Mesenteric fat pad (tissue), 1 donor: ENCODE measurements at regions not wholly inside any gene's neighbourhood (a gene's known extent, or its start where the extent isn't known, plus 50 kb on each side); places are given as distances from the start of the nearest gene placed in this dataset.
"Not testable (repeated sequence)": the region's sequence is repeated elsewhere in the genome, so short reads cannot be mapped to it uniquely, and the experiment has no call there.

Experiments used
- DNase-seq: peaks from one replicate; pipeline ENCODE4 v3.0.0-alpha.2; 2020; ENCODE audit warnings: low spot score
- donor health status: DM: yes; HTN: yes; CAD: no.

DNA sequence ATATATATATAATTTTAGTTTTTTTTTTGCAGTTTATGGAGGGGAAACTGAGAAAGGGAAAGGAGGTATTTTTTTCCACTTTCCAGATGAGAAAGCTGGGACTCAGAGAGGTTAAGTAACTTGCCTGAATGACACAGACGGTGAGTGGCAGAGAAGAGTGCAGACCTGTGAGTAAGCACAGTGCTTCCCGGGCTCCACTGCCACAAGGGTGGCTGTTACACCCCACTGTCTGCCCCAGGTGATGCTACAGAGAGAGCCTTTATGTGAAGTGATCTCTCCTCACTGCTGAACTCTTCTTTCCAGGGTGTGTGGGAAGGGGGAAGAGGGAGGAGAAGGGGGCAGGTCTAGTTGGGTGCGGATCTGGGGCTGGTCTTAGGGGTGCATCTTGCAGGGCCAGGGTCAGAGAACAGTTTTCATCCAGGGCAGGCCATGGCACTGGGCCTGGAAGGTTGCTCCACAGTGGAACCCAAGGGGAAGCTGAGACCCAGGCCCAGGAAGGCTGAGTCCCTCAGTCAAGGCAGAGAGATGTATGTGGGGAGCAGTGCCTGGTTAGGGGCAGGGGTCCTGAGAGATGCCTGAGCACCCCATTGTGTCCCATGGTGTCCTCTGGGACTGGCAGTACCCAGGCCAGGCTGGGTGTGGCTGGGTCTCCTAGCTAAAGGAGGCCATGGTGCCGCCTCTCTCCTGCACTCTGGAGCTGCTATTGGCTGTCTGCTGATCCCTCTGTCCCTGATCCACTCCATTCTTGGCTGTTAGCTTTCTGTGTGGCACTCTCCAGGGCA is 357.5 kb downstream of the PTPRU start:
- DNase-seq: peak; percentile 62

DNA sequence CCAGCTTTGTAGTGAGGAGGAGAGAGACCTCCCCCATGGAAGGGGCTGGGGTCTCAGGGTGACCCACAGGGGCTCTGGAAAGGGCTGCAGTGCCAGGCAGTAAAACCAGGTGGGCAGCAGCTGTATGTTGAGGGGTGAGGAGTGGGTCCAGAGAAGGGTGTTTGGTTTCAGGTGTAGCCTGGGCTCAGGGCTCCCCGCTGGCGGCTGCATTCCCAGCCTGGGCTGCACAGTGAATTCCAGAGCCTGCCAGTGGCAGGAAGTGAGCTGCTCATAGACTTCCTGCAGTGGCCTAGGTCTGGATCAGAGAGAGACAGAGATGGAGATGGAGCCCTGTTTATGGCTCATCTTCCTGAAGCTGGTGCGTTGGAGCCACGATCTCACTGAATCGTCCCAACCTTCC is 356.4 kb downstream of the PTPRU start:
- DNase-seq: peak; percentile 69

DNA sequence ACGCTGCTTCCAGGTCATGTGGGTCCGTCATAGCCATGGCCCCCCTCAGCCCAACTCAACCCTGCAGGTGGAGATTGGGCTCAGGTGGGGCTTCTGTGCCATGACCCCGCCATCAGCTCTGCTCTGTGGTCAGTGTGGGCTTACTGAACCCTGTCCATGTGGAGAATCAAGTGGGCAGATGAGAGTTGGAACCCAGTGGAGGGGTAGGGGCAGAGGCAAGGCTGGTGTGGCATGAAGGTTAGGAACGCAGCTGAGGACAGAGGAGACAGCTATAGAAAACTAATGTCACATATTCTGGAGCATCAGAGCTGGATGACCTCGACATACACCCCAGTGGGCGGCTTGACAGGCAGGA is 355.9 kb downstream of the PTPRU start:
- DNase-seq: peak; percentile 68

DNA sequence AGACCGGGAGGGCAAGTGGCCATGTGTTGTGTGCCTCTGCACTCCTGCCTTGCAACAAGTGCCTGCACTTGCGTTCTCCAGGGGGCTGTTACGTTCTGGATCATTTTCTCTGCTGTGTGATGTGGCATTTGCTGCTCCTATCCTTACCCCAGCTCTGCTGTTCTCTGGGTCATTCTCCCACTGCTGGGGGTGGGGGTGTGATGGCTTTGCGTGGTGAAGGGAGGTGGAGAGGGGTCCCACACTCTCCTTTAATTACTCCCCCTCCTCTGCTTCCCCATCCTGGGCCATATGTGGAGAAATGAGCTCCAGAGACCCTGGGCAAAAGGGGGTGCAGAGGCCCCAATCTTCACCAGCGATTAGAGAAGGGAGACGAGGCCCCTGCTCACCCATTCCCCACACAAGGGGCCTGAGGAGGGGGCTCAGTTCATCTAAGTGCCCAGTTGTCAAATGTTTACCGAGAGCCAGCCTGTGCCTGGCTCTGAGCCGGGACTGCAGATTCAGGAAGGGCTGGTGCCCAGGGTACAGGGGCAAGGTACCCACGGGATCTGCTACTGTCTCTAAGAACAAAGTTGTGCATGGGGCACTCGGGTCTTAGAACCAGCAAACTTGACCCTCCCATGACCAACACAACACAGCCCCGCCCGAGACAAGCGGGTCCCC is 355.4 kb downstream of the PTPRU start:
- peak; percentile 16 for DNase-seq

DNA sequence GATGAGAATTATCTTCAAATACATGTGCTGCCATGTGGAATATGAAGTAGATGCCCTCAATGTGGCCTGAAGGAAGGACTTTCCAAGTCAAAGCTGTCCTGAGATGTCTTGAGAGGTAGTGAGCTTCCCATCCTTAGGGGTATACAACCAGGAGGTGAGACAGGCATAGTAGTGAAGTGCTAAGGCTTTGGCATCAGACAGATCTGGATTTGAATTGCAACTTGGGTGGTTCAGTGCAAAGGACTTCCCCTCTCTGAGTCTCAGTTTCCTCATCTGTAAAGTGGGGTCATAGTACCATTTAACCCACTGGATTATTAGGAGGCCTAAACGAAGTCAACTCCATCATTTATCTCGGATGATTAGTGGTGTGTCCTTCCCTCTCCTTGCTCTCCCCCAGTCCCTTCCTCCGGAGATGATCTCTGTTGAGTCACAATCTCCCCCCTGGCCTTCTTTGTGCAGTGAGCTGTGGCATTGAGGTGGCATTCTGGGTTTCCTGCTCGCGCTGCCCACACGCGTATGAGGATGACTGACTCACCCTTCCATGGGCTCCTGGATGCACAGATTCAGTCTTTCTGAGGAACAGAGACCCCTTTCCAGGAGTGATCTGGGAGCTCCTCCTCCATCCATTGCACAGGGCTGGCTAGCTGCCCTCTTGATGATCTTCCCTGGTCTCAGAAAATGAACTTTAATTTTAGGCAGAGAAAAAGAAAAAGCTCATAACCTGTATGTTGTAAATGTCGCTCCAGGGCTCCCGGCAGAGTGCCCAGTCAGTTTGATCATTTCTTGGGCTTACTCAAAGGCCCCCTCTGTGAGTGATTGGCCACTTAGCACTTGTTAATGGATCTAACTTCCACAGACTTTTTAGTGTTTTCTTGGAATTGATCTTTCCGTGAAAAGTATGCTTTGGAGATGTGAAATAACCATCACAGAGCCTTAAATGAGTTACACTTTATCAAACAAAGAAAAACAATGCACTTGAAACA is 354.6 kb downstream of the PTPRU start:
- DNase-seq: peak; percentile 57

DNA sequence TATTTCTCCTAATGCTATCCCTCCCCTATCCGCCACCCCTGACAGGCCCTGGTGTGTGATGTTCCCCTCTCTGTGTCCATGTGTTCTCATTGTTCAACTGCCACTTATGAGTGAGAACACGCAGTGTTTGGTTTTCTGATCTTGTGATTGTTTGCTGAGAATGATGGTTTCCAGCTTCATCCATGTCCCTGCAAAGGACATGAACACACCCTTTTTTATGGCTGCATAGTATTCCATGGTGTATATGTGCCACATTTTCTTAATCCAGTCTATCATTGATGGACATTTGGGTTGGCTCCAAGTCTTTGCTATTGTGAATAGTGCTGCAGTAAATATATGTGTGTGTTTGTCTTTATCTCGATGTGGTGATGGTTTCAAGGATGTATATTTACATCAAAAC is 353.4 kb downstream of the PTPRU start:
- not testable (repeated sequence) for DNase-seq

DNA sequence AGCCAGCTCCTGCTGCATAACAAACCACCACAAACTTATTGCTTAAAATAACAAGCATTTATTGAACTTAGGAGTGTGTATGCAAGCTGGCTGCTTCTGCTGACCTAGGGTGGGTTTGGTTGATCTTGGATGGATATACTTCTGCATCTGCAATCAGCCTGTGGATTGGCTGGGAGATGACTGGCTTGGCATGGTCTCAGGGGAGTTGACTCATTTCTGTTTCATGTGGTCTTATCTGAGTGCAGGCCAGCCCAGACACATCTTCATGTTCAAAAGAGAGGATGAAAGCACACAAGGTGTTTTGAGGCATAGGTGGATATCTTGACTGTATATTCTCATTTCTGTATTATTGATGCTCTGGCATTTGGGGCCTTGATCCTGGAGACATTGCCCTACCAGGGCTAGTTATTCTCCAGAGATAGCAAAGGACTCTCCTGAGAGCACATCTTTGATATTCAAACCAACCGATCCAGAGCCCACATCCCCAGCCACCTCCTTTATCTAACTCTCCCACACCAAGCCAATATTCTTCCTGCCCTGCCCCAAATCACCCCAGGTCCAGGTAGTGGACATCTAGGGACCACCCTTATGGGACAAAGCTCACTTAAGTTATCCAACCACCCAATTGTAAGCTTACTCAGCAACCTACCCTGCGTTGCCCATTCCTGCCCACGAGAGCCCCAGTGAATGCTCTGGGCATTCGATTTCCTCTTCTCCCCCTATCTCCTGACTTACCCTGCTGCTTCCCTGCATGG is 350.8 kb downstream of the PTPRU start:
- no peak for DNase-seq

DNA sequence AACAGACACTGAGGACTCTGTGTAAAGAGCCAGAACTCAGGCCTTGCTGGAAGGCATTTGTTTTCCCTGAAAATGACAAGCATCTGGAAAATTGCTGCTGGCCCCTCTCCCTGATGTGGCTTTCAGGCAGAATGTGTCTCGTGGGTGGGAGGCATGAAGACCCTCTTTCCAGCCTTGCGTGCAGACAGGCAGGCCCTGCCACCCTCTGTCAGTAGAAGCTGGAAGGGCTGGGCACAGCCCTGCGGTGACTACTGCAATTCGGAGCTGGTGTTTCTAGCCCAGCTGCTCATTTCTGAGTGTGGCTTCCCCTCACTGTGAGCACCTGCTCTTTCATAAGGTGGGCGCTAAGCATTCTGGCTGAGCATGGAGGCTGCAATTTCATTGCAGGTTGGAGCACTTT is 349.9 kb downstream of the PTPRU start:
- DNase-seq: no peak

DNA sequence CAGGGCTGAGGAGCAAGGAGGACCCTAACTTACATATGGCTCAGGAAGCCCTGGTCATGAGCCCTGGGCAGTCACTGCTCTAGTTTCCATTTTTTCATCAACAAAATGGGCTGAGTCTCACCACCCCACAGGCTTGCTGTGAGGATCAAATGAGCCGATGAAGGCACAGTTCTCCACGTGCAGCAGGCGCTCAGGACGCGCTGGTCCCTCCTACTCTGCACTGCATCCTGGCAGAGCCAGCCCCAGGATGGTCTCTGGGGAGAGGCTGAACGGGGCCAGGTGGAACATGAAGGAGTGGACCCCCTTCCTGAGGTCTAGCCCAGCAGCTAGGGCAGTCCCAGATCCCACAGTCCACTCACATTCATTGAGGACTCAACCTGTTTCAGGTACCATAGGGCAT is 349.3 kb downstream of the PTPRU start:
- DNase-seq: no peak

DNA sequence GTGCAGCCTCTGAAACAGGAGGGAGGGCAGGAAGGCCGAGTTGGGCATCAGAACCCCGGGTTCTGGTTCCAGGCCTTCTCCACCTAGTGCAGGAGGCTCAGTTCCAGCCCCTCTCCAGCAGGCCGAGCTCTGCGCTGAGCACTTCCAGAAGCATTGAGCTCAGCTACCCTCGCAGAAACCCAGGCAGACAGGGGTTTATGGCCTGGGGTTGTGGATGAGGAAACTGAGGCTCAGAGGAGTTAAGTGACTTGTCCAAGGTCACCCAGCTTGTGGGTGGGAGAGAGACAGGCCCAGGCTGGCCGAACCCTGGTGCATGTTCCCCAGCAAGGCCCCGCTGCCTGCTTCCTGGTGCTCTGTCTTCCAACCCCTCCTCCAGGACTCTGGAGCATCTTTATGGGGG is 348.9 kb downstream of the PTPRU start:
- no peak for DNase-seq

DNA sequence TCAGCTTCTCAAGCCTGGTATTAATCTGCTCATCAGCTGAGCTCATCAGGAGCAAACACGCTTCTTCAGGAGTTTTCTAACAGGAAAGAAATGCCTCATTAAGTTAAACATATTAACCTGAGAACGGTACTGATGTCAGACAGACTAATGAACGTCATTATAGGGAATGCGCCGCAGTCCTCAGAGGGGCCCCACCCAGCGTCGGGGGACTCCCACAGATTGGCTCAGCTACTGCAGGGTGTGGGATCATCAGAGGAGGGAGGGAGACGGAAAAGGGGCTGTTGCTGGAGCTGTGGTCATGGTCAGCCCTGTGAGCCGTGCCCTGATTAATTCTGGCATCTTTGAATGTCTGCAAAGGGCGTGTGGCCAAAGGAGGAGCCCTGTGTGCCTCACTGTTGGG is 348.5 kb downstream of the PTPRU start:
- DNase-seq: no peak

DNA sequence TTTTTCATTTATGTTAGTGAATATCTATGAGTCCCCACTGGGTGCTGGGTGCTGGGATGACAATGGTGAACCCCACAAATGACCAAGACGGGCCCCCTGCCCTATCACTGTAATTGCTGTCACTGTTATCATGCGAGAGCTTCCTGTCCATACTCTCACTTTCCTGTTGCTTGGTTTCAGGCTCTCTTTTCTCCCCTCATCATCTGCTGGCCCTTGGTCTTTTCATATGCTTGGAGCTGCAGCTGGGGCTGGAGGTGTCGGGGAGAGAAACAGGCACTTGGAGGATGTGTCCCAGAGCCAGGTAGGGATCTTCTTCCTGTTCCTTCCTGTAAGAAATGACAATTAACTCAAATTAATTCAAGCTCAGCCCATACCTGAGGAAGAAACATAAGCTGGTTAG is 348.0 kb downstream of the PTPRU start:
- DNase-seq: no peak

DNA sequence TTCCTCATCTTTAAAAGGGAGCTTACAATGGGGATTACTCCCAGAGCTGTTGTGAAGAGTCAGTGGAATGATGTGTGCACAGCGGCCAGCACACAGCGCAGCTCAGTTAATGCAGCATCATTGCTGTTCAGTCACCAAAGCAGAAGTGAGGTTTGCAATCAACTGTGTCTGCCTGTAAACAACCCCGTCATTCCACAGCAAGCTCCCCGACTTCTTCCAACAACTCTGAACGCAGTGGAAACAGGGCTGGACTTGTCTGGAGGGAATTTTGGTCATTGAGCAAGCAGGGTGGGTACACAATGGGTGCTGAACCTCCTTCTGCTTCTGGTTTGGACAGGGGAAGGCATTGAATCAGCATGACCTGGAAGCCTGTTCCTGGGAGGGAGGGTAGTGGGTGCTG is 347.4 kb downstream of the PTPRU start:
- DNase-seq: peak; percentile 67

DNA sequence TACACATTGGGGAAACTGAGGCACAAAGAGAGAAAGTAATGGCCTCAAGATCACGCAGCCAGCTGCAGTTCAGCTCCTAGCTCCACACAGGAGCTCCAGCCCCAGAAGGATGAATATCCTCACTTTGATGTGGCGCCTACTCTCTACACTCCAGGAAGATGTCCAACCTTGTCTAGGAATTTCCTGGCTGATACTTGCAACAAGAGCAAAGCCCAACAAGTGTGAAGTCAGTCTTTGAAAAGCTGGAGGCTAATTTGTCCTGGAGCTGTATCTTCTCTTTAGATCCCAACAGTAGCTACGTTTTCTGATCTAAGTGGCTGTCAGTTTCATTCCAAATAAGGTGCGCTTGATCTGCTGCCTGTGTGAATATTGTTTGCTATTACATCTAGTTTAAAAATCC is 344.9 kb downstream of the PTPRU start:
- DNase-seq: no peak

DNA sequence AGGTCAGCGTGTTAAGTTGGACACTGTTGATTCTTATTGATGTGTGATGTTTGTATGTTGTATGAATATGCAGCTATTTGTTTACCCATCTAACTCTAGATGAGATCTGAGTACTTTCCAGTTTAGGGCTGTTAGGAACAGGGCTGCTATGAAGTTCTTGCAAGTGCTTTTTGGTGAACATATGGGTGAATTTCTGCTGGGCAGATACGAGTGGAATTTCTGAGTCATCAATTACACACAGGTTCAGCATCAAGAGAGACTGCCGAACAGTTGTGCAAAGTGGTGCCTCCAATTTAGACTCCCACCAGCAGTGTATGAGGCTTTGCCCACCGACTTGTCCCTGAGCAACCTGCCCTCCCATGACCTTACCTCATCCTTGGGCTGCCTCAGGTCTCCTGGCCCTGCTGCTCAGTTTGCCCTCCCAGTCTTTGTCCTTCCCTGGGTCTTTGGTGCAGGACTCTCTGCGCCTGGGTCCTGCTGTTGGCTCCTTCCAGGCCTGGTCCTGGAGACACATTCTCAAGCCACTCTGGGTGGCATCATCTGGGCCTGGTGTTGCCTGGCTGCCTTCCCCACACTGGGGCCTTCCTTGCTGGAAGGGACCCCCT is 343.6 kb downstream of the PTPRU start:
- DNase-seq: peak; percentile 51

DNA sequence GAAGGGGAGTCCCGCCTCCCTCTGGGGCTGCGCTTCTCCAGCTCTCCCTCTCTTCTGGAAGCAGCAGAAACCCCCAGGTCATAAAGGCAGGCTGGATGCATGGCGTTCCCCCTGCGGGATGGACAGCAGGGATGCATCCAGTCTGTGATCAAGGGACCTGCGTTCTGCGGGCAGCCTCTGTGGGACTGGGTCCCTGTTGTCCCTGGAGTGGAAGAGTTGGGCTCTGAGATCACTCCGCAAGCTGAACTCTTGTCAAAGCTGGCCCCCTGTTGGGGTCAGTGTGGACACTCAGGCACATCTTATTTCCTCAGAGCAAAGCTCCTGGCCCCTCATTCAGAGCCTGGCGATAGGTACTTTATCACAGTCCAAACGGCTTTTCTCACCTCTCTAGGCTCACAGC is 341.2 kb downstream of the PTPRU start:
- DNase-seq: peak; percentile 59

DNA sequence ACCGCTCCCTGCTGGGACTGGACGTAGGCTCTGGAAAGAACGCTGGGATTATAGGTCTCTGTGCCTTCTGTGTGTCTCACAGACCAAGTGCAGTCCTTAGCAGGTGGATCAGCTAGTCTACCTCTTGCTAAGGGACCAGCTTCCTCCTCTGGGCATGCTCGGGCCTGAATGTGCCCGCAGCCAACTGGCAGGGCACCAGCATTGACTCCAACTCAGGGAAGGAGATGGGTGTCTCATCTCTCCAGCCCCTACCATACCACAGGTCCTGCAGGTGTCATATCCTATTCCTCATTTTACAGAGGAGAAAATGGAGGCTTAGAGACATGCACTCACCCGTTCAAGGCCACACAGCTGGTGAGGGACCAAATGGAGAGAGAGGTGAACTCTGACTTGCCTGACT is 340.2 kb downstream of the PTPRU start:
- peak; percentile 37 for DNase-seq

DNA sequence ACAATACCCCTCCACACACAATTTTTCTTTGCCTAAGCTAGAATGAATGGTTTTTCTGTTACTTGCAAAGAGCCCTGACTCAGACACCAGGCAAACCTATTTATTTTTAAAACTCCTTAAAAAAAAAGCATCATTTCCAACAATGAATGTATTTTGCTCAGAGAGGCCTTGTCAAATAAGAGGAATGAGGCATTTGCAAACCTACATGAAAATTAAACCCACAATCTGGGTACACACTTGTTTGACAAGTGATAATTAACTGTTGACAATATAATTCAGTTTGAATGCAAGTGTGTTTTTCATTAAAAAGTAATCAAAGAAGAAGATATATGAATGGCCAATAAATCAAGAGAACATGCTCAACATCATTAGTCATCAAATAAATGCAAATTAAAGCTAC is 339.5 kb downstream of the PTPRU start:
- DNase-seq: no peak

DNA sequence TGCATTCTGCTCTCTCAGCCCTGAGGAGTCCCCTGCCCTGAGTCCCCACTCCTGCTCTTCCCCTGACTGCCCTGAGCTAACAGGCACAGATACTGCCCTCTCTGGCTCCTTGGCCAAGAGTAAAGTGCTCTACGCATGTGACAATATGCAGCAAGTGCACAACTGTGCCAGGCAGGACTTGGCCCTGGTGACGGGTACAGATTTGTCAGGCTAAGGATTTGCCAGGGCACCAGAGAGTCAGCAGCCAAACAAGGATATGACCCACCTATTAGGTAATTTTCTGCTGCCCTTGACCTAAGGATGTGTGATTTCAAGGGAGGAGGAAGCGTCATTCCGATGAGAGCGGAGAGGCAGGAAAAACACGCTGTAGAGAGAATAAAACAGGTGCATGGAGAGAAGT is 339.0 kb downstream of the PTPRU start:
- DNase-seq: peak; percentile 41

DNA sequence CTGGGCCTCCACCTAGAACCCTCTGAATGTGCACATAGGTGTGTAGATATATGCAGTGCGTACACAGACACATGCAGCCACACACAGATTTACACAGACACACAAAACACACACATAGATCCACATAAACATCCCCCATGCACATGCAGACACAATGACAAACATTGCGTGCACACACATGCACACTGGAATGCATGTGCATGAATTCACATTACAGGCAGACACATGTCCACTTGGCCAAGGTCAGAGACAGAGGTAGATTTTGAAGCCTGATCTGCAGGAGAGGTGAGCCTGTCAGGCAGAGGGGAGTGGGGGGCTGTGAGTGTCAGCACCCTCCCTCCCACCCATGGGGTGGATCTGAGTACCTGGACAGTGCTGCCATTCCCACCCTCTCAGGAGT is 338.5 kb downstream of the PTPRU start:
- peak; percentile 59 for DNase-seq
